ENCODE measurements at regions not wholly inside any gene's neighbourhood (a gene's known extent, or its start where the extent isn't known, plus 50 kb on each side); places are given as distances from the start of the nearest gene placed in this dataset.

DNA sequence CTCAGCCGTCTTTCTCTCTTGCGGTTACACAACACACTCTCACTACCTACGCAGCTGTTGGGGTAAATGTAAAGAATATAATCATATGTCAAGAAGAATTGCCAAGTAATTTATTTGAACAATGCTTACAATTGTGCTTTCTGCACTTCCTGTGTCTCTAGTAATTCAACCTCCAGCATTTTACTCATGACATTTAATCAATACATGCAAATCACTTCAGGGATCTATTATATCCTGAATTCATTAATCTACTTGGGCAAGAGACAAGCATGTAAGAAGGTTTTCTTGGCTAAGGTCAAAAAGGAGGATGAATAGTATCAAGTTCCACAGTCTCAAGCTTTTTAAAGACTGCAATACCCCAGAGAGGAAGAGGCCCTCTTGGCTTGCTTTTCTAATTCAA lies 562.9 kb upstream of the ADARB2 start:
- no peak for DNase-seq

GRCh38 chr10:2296179-2296891 lies 559.0 kb upstream of the ADARB2 start:
- DNase-seq: no peak

GRCh38 chr10:2294739-2295138 lies 557.4 kb upstream of the ADARB2 start:
- no peak for DNase-seq

- DNase-seq: no peak
Measured at GRCh38 chr10:2284071-2284470, 546.7 kb upstream of the ADARB2 start.

DNA sequence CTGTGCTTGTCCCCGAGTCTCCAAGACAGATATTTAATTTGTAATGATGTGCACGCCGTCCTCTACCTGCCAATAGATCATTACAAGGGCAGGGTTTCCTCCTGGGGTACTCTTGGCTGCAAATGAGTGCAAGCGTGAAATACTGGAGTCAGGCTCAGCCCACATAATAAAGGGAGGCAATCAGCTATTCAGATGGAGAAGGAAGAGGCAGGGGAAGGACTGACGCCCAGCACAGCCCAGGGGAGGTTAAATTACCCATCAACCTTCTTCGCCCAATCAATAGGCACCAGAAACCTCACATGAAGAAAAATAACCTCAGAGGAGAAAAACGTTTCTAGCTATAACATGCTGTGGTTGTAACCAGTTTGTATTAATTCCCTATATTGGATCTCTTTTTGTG lies 544.9 kb upstream of the ADARB2 start:
- no peak for DNase-seq

- no peak for DNase-seq
Measured at GRCh38 chr10:2280713-2281300, 543.5 kb upstream of the ADARB2 start.

DNA sequence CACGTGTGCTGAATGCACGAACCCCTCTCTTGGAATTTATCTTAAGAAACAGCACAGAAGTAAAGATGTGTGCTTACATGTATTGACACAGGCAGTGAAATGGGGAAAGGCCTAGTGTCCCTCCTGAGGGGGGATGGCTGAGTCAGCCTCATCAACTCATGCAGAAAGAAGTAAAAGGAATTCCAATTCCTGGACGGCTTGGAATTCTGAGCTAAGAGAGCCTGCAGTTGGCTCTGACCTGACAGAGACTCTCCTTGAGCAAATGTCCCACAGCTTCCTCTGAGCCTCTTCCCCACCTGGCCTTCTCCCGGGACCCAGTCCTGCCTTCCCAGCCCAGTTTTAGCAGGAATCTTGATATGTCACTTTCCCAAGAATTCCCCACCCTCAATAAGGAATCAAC lies 542.4 kb upstream of the ADARB2 start:
- DNase-seq: no peak

DNA sequence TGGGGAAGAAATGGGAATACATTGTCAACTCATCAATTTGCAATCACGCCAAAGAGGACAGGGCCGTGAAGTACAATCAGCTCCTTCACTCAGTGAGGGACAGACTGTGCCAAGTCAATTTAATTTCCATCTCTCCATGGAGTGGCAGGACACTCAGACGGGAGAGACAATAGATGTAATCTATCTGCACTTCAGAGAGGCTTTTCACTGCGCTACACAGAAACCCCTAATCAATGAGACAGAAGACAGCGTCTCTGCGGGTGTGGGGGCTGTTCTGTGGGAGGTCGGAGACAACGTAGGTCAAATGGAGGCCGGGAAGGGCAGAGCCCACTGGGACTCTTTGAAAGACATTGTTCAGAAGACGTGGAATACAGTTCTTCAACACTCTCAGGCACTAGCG lies 541.0 kb upstream of the ADARB2 start:
- DNase-seq: no peak

- DNase-seq: no peak
Measured at GRCh38 chr10:2263561-2263960, 526.2 kb upstream of the ADARB2 start.

DNA sequence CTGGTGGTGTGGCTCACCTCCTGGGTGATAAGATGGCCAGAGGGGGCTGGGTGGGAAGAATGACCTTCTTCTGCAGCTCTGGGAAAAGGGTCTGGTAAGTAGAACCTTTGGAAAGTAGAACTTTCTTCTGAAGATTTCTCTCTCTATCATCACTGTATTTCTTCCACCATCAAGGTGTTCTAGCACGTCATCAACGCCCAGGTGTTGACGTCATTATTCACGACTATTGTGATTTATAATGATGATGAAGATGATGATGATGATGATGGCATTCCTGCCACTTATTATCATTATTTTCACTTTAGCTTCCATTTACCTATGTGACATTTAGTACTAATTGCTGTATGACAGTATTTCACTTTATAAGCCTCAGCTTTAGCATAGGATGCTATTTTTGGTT lies 525.6 kb upstream of the ADARB2 start:
- no peak for DNase-seq

DNA sequence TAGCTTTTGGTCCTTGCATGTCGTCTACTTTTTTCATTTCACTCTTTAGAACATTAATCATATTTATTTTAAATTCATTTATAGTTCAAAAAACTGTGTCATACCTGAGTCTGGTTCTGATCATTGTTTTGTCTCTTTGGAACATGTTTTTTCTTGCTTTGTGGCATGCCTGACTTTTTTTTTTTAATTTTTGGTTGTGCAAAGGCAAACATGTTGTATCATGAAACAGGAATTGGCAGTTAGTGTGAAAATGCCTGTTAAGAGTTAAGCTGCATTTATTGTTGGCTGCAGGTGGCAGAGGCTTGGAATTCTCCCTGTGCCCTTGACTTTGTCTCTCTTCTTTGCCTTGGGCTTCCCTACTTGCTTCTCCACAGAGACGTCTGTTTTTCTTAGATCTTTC lies 525.0 kb upstream of the ADARB2 start:
- DNase-seq: no peak

GRCh38 chr10:2256241-2256640 lies 518.9 kb upstream of the ADARB2 start:
- DNase-seq: no peak

GRCh38 chr10:2252096-2252495 lies 514.8 kb upstream of the ADARB2 start:
- no peak for DNase-seq

DNA sequence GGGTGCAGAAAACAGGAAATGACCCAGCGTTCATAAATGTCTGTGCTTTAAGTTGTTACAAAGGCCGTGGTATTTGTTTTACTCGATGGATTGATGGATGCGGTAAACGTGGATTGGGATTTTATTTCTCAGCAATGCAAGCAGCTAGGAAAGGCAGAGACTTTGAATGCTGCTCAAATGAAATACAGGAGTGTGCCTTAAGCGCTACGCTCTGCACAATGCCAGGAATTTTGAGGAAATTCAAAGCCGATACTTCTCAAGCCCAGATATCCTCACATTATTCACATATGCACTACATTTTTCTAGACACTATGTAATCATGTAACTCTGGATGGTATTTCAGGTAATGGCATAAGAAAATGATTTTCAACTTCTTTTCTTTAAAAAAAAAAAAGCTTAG lies 514.3 kb upstream of the ADARB2 start:
- no peak for DNase-seq

DNA sequence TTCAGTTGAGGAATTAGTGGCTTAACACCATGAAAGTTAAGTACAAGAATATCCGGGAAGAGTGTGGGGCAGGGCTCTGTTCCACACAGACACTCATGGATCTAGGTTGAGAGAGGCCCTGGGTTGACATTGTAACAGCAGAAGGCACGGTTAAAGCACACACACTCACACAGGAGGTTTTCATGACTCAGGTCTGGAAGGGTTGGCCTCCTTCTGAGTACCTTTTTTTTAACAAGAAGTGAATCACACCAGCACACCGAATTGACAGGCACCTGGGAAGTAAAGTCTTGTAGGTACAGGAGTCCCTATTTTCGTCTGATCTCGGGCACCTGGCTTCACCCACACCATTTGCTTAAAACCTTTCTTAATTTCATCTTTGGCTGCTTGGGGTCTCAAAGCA lies 509.4 kb upstream of the ADARB2 start:
- no peak for DNase-seq

DNA sequence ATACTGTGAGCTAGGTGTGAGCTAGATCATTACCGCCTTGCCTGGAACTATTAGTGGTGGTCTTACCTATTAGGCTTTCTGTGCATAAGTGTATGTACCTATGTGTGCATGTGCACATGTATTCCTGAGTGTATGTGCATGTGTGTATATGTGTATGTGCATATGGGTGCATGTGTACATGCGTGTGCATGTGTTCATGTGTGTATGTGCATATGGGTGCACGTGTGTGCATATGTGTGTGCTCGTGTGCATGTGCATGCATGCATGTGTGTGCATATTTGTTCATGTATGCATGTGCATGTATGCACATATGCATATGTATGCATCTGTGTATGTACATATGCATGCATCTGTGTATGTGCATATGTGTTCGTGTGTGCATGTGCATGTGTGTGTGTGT lies 508.3 kb upstream of the ADARB2 start:
- DNase-seq: no peak

- no peak for DNase-seq
Measured at GRCh38 chr10:2244471-2244870, 507.1 kb upstream of the ADARB2 start.

DNA sequence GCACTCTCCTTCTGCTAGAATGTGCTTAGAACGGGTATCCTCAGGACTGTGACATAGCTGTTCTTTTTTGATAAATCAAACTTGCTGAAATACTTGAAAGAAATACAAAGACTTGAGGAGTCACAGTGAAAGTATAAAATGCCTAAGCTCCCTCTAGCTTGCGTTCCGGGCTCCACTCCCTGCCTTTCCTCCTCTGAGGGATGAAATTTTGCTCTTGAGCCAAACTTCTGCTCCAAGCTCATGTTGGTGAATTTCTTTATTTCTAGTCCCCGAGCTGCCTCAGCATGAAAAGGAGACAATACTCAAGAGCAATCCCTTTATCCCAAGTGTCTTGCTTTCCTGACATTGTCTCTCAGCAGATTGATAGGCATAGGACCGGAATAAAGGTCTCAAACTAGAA lies 499.6 kb upstream of the ADARB2 start:
- no peak for DNase-seq

DNA sequence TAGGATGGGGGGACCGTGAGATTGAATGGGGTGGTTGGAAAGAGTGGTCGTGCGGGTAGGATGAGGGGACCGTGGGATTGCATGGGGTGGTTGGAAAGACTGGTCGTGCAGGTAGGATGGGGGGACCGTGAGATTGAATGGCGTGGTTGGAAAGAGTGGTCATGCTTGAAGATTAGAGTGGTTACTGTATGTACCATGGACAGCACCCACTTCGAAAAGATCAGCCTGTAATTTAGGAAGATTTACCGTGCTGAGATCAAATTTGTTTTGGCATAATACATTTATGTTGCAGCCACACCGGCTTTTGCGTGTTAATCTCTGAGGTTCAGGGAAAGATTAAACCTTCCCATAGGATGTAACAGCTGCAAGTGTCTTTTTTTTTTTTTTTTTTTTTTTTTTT lies 495.2 kb upstream of the ADARB2 start:
- no peak for DNase-seq

DNA sequence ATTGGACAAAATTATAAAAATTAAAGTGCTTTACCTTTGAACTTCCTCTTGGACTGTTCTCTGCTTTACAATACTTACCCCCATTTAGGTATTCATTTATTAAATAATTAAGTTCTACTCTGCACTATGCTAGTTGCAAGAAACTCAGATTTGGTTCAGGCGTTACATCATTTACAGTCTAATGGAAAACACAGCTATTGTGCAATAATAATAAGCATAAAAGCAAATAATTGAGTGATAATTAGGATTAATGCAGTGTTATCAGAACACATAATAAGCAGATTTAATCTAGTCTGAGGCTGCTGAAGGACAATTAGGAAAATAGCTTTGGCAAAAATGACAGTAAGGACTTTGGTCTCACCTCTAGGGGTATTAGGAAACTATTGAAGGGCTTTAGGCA lies 493.2 kb upstream of the ADARB2 start:
- no peak for DNase-seq

DNA sequence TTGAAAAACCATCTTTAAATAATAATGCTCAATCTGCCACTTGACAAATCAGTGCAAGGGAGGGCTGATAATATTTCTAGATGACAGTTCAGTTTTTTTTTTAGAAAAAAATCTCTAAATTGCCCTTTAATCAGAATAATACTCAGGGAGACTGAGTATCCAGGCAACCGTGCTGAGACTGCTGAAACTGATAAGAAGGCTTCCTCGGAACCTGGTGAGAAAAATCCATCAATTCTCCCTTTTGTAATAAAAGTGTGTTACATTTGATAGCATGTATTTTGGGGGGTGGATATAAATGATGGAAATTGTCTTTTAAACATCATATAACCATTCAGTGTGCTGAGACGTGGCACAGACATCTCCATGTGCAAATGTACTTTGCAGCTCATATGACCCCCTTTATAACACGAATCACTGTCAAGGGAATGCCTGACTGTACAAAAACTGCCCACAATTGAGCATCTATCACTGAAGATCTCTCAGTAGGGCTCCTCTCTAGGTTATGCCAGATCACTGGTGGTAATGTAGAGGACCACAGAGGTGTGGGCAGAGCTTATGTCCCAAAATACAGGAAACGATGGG lies 491.1 kb upstream of the ADARB2 start:
- no peak for DNase-seq

- DNase-seq: no peak
Measured at GRCh38 chr10:2225609-2226008, 488.3 kb upstream of the ADARB2 start.

DNA sequence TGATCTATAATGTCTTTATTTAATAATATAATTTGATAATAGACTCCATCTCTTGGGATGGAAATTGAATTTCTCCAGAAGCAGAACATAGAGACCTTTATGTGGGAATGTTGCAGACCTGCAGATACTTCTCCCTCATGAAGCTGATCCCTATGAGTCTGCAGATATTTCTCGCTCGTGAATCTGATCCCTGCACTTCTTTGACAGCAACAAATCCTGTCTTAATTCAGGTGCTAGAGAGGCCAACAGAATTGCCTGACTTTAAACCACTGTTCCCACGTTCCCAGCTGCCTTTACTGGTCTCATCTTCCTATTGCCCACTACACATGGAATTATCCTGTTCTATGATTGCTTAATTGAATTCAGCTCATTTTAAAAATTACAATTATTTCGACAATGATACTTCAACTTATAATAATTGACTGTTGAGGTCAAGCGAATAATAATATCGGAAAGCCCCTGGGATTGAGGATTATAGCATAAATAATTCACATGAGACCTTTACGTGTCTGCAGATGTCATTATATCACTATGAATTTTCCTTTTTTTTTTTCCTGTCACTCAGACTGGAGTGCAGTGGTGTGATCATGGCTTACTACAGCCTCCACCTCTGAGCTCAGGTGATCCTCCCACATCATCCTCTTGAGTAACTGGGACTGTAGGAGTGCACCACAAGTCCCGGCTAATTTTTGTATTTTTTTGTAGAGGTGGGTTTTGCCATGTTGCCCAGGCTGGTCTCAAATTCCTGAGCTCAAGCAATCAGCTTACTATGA lies 486.4 kb upstream of the ADARB2 start:
- DNase-seq: no peak

GRCh38 chr10:2222631-2223030 lies 485.3 kb upstream of the ADARB2 start:
- DNase-seq: no peak

All from activated CD4-positive, alpha-beta T cell treated with anti-CD3 and anti-CD28 coated beads, Interleukin-2, amount 50 U/mL, for 1 hour (primary cell).